GM18502 (cell line): ENCODE measurements at regions not wholly inside any gene's neighbourhood (a gene's known extent, or its start where the extent isn't known, plus 50 kb on each side); places are given as distances from the start of the nearest gene placed in this dataset.

Source experiments
- ATAC-seq: cut with Tn5 transposase; IDR thresholded peaks from one replicate; pipeline ENCODE4 v1.9.1; 2021; ENCODE audit warnings: mild to moderate bottlenecking; ENCODE audit not compliant: unreplicated experiment, poor library complexity

- no peak for ATAC-seq
These were observed 893.0 kb downstream of the SORCS3 start for GRCh38 chr10:105534086-105534485.

DNA sequence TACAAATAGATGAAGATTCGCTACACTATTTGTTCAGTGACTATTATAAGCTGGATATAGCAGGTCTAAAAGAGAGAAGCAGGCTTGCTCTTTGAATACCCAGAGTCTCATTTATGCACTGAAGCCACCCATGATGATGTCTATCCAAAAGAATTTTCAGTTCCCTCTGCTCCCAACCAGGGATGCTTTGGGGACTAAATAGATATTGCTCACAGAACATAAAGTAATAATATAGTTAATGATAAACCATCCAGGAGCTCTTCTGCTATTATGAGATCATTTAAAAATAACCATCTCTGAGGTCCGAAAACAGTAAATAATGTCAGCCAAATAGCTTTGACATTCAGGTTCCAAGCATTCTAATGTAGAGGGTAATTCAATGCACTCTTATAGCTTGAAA lies 875.4 kb downstream of the SORCS3 start:
- ATAC-seq: no peak

GRCh38 chr10:105514106-105514505 lies 873.0 kb downstream of the SORCS3 start:
- ATAC-seq: no peak

- no peak for ATAC-seq
These were observed 868.4 kb downstream of the SORCS3 start for GRCh38 chr10:105509517-105509916.

- ATAC-seq: no peak
These were observed 865.2 kb downstream of the SORCS3 start for GRCh38 chr10:105506262-105506661.

- no peak for ATAC-seq
These were observed 862.6 kb downstream of the SORCS3 start for GRCh38 chr10:105503714-105504113.

GRCh38 chr10:105502058-105502457 lies 861.0 kb downstream of the SORCS3 start:
- no peak for ATAC-seq

GRCh38 chr10:105494944-105495343 lies 853.9 kb downstream of the SORCS3 start:
- ATAC-seq: no peak

DNA sequence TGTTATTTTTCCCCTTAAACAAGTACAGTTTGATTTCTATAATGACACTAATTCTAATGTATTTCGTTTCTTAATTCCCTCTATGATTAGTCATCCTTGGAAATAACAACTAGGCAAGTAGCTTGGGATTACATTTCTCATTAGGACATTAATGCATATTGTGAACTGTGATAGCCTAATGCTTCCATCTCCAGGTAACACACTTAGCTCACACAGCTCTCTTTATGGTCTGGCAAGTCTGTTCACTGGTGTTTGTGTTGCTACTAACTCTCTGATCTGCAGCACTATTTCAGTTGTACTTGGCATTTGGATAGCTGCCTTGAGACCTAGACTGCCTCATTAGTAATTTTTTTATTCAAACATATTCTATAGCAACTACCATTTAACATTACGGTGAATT lies 853.2 kb downstream of the SORCS3 start:
- ATAC-seq: no peak

GRCh38 chr10:105473170-105473569 lies 832.1 kb downstream of the SORCS3 start:
- ATAC-seq: no peak

DNA sequence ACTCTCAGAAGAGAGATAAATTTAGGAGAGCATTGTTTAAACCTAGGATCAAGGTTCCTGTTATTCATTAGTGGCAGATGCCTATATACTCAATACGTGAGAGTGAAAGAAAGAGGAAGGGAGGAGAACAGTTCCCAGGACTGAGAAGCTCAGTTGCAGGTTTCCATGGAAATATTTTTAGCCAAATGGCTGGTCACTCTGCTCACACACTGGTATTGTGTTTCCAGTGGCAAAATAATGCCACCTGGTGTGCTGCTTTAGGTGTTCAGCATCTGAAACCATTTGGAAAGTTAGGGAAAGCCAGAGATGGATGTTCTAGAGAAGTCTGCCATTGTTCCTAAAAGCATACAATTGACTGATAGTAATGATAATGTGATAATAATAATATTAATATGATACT lies 827.7 kb downstream of the SORCS3 start:
- no peak for ATAC-seq

DNA sequence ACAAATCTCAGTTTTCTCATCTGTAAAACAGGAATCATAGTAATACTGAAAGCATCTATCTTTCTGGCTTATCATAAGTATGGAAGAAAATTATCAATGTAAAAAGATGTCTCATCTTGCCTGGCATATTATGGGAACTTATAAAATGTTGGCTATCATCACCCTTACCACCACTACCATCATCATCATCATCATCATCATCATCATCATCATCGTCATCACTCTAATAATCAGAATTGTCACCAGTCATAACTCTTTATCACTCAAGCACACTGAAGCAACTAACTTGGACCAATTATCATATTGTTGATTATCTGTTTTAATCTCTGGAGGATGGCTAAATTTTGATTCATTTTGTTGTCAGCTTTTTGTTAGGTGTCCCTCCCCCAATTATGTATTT lies 825.4 kb downstream of the SORCS3 start:
- ATAC-seq: no peak

- ATAC-seq: no peak
These were observed 793.9 kb downstream of the SORCS3 start for GRCh38 chr10:105434970-105435369.

DNA sequence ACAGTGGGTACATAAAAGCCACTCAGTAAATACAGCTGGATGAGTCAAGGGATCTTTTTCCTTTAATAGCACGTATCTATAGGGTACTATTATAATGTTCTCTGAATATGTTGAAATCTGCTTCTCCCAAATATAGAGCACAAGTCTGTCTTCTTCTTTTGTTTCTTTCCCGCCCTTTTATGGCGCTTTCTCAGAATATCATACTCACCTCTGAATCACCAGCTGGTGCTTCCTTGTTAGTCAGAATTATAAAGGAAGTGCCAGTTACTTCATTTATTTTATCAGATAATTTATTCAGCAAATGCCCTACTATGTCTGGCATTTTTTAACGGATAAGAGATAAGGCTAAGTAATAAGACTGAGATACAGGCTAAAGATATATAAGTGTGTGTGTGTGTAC lies 772.9 kb downstream of the SORCS3 start:
- ATAC-seq: no peak

DNA sequence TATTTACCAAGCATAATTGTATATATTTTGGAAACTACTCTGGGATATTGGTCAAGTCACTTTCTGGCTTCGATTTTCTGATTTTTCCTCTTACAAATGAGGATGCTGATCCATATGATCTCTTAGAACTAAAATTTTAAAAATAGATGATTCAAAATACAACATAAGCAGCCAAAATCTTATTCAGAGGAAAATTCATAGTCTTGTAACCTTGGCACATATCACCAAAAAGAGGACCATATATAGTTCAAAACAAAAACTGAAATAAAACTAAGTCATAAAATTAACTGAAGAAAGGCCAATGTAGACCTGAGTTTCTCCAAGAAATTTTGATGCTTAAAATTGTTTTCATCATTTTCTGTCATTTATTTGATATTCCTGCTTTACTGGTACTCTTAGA lies 768.3 kb downstream of the SORCS3 start:
- no peak for ATAC-seq

- no peak for ATAC-seq
These were observed 765.4 kb downstream of the SORCS3 start for GRCh38 chr10:105406488-105406887.

DNA sequence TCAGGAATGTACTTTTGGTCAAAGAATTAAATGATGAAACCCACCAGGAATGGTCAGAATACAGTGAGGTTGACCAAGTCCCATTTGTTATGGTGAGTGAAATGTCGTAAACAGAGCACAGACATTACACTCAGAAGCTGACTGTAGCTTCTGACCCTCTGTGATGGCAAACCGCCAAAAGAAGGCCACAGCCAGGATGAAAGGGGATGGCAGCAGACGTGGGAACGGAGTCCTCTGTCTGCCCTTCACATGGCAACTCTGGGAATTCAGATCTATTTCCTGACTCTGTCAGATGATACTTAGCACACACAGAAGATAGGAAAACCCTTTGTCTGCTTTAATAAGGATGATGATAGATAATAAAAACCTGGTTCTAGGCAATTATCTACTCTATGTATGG lies 757.1 kb downstream of the SORCS3 start:
- ATAC-seq: no peak

GRCh38 chr10:105391670-105392351 lies 750.7 kb downstream of the SORCS3 start:
- ATAC-seq: no peak

DNA sequence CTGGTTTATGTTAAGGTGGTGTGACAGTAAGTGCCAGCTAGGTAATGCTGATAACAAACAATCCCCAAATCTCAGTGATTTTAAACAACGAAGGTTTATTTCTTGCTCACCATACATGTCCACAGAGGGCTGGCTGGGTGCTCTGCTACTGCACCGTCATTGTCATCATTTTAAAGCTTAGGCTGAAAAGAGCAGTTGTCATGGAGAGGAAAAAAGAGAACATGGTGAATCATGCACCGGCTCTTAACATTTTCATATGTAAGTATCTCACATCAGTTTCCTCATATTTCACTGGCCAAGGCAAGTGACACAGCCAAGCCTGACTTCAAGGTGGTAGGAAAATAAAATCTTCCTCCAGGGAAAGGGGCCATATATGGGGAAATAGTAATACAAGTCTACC lies 746.9 kb downstream of the SORCS3 start:
- ATAC-seq: no peak

- no peak for ATAC-seq
These were observed 742.9 kb downstream of the SORCS3 start for GRCh38 chr10:105383978-105384377.

DNA sequence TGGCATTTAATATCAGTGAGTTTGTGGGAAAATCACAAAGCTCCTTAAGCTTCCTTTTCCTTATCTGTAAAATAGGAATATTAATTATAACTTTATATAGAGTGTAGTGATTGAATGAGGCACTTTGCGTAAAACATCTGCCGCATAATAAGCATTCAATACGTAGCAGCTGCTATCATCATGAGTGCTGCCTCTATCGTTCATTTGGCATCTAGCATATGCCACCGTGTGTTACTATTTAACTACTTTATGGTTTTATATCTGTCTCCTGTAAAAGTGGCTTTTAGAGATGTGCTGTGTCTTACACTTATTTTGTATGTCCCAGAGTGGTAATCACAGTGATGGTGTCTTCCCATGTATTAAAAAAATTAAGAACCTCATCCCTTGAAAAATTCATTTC lies 729.6 kb downstream of the SORCS3 start:
- ATAC-seq: no peak

DNA sequence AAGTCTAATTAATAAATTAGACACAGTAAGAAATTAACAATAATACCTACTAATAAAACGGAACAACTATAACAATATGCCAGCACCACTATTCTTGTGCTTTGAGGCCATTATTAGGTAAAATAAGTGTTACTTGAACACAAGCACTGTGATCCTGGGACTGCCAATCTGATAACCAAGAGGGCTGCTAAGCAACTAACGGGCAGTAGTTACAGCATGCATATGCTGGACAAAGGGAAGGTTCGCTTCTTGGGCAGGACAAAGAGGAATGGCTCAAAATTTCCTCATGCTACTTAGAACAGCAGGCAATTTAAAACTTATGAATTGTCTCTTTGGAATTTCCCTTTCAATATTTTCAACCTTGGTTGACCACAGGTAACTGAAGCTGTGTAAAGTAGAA lies 718.6 kb downstream of the SORCS3 start:
- no peak for ATAC-seq

- no peak for ATAC-seq
These were observed 717.8 kb downstream of the SORCS3 start for GRCh38 chr10:105358911-105359310.
